Hepatocyte (in vitro differentiated cells): ENCODE measurements at regions not wholly inside any gene's neighbourhood (a gene's known extent, or its start where the extent isn't known, plus 50 kb on each side); places are given as distances from the start of the nearest gene placed in this dataset.

Experiments used
- EZH2 ChIP-seq: fragments of 200-600 bp; sonication (generic); IDR thresholded peaks from 2 replicates; pipeline ENCODE4 v1.6.1; 2016; ENCODE audit warnings: antibody characterized with exemption, mild to moderate bottlenecking, borderline replicate concordance
- EZH2phosphoT487 ChIP-seq: fragments of 200-600 bp; sonication (generic); IDR thresholded peaks from one replicate; pipeline ENCODE4 v1.6.1; 2018; ENCODE audit warnings: antibody characterized with exemption, mild to moderate bottlenecking, low read depth, moderate library complexity; ENCODE audit not compliant: unreplicated experiment, severe bottlenecking
- TF ChIP-seq, protein P1 (sequence below): fragments of 200-600 bp; sonication (generic); IDR thresholded peaks from 2 replicates; pipeline ENCODE4 v1.5.1; 2016; ENCODE audit warnings: antibody characterized with exemption, mild to moderate bottlenecking; ENCODE audit not compliant: poor library complexity

DNA sequence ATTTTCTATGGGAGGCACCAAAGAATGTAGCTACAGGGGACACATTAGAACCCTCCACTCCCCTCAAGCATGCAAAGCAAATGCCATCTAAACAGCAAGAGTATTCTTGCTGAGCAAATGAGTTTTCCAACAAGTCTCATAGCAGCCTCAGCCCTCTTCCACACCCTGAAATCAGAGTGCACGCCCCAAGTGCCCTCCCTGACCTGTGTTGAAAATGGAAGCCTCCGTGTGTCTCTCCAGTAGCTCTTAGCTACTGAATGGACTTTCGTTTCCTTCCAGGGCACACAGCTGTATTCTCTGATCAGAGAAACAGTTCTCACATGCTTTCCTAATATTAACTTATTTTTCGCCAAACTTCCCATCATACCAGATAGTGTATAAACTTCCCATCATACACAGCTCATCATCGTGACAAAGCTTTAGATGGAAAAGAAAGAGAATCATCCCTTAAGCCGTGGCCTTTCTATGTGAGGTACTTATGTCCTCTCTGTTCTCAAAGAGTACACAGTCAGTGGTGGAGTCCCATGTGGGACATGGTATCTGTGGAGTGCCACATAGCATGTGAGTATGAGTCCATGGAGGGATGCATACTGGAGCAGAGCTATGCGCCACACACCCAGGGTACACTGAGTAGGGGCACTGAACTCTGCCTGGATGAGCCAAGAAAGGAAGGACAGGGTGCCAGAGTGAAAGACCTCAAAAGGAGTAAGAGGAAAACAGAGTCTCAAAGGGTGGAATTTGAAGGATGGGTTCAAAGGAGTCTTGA, 434.5 kb downstream of the MCTP2 start:
- TF ChIP-seq, protein P1, sequence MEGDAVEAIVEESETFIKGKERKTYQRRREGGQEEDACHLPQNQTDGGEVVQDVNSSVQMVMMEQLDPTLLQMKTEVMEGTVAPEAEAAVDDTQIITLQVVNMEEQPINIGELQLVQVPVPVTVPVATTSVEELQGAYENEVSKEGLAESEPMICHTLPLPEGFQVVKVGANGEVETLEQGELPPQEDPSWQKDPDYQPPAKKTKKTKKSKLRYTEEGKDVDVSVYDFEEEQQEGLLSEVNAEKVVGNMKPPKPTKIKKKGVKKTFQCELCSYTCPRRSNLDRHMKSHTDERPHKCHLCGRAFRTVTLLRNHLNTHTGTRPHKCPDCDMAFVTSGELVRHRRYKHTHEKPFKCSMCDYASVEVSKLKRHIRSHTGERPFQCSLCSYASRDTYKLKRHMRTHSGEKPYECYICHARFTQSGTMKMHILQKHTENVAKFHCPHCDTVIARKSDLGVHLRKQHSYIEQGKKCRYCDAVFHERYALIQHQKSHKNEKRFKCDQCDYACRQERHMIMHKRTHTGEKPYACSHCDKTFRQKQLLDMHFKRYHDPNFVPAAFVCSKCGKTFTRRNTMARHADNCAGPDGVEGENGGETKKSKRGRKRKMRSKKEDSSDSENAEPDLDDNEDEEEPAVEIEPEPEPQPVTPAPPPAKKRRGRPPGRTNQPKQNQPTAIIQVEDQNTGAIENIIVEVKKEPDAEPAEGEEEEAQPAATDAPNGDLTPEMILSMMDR = no peak
- TF ChIP-seq EZH2phosphoT487 = no peak
- no peak for TF ChIP-seq EZH2
